Activated CD4-positive, CD25-positive, alpha-beta regulatory T cell treated with anti-CD3 and anti-CD28 coated beads, Interleukin-2, amount 50 U/mL, for 16 hours (primary cell): ENCODE measurements at regions not wholly inside any gene's neighbourhood (a gene's known extent, or its start where the extent isn't known, plus 50 kb on each side); places are given as distances from the start of the nearest gene placed in this dataset.

ENCODE experiments used
- DNase-seq: peaks from one replicate; pipeline ENCODE4 v3.0.0-alpha.2; 2020; ENCODE audit warnings: low read depth, low spot score

DNA sequence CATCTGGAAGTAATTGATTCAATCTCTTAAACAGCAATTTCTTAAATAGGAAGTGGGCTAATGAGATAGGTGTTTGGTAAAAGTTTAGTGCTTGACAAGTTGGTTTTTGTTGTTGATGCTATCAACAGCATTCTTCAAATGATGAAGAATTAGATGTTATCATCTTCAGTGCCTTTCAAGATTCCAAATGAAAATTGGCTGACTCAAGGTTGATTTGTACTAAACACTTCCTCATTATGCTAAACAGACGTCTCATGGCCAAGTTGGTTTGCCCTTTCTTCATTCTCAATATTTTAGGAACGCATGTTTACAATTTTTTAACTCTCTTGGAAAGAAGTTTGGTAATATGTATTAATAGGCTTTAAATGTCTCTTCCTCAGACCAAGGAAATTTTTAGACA lies 86.0 kb downstream of the MID1IP1 start:
- DNase-seq, result no peak

GRCh38 chrX:38890326-38890725 lies 89.1 kb downstream of the MID1IP1 start:
- no peak for DNase-seq

GRCh38 chrX:38890963-38891362 lies 89.7 kb downstream of the MID1IP1 start:
- DNase-seq, result no peak

GRCh38 chrX:38891641-38892413 lies 90.6 kb downstream of the MID1IP1 start:
- DNase-seq, result no peak

DNA sequence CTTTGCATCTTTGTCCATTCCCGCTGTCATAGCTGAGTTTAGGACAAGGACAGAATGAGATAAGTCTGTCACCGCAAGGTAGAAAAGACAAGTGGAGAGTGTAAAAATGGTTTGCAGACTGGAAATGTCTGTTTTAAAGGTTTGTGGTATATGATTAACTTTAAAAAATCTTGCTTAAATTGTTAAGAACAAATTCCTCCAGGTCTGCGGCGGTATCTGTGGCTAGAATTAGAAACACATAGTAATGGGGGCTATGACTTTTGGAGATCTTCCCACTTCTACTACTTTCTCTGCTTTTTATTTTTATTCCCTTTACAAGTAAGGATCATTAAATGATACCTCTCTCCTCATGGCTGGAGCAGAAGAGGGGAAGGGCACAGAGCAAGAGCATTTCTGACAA lies 92.2 kb downstream of the MID1IP1 start:
- DNase-seq, result no peak

- DNase-seq, result no peak
These were observed 94.5 kb downstream of the MID1IP1 start for GRCh38 chrX:38895775-38896174.

DNA sequence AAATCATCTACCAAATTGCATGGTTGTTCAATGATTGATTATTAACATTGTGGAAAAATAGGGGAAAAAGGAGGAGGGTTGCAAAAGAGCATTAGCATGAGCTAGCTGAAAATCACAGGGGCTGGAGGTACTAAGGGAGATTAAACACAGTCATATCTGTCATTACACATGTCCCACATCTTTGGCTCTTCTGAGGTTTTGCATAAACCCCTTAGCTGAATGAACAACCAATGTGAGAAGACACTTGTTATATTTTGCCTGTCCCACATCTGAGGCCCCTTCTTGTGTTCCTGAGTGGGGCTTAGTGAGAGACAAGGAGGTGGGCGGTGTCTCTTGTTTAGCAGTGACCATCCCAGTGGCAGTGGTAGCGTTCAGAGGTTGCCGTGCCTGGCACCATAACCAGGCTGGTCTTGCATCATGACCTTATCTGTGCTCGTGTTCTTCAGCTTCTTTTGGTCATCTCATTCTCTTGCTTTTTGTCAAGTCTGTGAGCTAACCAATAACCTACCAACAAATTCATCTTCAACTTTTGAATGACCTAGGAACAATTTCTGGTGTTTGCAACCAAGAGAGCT lies 95.6 kb downstream of the MID1IP1 start:
- DNase-seq, result no peak

GRCh38 chrX:38898261-38898660 lies 97.0 kb downstream of the MID1IP1 start:
- no peak for DNase-seq

- no peak for DNase-seq
These were observed 98.4 kb downstream of the MID1IP1 start for GRCh38 chrX:38899650-38900049.

DNA sequence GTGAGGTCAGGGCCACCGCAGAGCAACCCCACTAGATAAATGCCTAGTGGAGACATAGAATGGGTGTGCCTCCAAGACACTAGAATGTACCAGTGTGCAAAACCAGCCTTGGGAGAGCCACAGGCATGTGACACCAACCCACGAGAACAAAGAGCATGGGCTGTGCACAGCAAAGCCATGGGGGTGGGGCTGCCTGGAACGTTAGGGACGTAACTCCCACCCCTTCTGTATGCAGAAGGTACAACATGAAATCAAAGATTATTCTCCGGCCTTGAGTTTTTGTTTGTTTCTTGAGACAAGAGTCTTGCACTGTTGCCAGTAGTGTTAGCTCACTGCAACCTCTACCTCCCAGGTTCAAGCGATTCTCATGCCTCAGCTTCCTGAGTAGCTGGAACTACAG lies 99.5 kb downstream of the MID1IP1 start:
- DNase-seq, result no peak

DNA sequence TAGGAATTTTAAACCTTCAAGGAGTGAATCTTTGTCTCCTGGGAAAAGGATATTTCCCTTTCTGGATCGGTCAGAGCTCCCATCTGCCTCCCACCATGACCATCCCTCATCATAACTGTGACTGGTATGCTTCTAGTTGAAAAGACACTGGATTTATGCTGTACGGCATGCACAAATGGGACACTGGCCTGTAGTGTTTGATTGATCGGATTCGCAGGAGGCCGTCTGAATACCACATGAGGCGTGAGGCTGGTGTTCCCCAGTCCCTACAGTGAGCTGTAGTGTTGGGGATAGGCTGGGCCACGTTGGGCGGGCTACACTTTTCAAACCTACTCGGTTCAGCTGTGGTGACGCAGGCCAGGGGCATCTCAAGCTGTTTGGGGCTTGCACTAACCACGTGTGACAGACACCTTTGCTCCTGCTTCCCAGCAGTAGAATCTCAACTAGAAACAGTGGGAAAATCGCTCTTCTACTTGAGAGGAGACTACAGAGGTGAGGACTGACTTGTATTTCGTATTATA lies 101.8 kb downstream of the MID1IP1 start:
- no peak for DNase-seq

- no peak for DNase-seq
These were observed 115.5 kb downstream of the MID1IP1 start for GRCh38 chrX:38916801-38917200.

DNA sequence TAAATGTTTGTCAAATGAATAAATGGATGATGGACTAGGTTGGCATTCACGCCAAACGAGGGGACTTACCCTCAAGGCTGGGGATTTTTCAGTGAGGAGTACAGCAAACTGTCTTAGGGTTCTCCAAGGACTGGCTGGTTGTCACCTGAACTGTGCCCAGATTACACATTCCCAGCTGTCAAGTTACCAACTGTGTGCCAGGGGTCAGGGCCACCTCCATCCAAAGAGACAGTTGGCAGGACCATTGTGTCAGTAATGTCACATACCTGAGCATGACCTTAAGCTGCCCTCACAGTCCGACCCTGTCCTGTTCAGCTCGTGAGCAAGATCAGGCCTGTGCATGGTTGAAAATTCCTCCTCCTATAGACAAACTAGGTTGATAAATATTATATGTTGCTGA lies 116.7 kb downstream of the MID1IP1 start:
- DNase-seq, result no peak

DNA sequence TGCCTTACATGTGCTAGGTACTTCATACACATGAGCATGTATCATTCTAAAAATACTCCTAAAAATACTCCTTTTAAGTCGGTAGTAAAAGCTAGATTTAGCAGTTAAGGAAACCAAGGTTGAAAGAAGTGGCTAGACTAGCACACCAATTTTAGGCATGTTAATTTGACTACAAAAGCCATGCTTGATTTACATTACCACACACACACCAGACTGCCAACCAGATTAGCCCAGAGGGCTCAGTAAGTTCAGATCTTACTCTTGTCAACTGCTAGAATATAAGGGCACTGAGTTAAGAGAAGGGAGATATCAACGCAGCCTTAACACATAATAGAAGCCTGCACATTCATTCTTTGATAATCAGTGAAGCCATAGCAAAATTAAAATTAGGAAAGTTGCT lies 117.9 kb downstream of the MID1IP1 start:
- DNase-seq, result no peak

DNA sequence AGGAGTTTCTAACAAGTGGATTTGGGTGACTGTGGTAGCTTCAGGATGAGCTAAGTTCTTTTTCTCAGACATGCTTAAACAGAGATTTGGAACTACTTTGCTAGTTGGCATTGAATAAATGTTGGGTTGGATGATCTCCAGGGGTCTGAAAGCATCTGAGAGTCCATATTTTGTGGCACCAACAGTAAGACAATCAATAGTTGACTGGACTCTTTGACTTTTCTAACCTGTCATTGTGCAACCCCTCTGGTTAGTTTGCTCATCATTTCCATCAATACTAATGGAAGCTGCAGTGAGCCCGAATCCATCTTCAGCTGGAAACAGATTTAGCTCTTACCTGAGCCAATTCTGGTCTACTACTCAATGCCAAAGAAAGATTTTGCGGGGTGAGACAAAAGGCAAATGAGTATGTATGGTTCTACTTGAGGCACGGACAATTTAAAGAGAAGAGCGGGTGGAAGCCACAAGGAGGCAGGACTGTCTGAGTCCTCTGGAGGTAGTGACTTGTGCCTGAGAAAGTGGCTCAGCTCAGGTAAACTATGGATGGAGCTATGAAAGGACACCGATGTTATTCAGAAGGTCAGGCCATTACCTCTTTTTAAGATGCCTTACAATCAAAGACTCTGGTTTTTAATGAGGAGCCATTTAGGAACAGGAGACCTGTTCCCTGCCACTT lies 118.7 kb downstream of the MID1IP1 start:
- DNase-seq, result no peak

DNA sequence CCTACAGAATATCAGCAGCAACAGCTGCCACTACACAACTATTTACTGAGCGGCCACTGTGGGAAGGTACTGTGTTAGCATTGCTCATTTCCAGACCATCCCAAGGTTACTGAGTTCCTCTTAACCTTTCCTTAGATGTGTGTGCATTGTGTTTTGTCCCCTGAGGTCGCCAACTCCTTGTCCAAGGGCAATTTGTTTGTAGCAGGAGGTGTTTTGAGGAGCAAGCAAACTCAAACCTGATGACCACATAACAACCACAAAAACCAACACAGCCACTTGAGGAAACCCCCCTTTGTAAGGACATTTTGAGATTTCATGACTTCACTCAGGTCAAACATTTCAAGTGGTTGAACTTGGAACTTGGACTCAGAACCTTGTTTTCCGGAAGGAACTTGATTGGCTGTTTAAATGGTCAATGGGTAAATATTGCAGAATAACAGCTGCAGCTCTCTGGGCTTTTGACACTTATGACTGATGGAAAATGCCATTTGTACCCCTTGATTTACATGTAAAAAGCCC lies 122.3 kb downstream of the MID1IP1 start:
- no peak for DNase-seq

GRCh38 chrX:38927592-38927991 lies 126.3 kb downstream of the MID1IP1 start:
- DNase-seq, result no peak

DNA sequence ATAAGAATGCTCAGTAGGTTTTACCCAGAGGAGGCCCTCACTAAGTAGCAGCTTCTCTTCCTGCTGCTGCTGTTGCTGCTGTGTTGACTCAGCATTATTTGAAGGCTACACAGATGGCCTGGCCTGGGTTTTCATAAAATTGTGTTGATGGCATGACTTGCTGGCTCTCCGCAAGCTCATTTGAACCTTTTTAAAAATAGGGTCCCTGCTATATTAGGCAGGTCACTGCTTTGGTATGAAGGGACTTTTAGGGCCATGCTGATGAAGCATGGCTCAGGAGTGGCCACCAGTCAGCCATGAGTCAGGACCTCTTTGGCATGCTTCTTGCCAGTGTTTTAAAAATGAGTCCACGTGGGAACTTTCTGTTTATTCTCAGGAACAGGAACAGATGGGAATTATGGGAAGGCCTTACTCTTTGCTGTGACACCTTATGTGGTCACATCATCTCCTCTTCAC lies 128.7 kb downstream of the MID1IP1 start:
- no peak for DNase-seq

- DNase-seq, result no peak
These were observed 129.2 kb downstream of the MID1IP1 start for GRCh38 chrX:38930474-38930873.

DNA sequence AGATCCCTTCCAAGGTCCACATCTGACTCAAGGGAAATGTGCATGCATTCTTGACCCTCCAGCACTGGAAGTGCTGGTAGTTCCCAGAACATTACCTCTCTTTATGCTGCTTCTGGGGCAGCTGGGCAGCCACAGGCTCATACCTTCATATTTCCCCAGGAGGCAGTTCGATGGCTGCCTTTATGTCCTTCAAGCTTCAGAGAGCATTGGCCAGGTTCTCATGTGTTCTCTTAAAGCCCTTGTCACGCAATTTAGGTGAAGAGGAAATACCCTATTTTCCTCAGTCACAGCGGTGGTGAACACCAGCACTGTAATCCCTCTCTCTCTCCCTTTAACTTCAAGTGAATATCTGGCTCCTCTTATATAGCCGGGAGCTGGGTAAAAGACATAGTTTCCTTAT lies 134.3 kb downstream of the MID1IP1 start:
- DNase-seq, result no peak

DNA sequence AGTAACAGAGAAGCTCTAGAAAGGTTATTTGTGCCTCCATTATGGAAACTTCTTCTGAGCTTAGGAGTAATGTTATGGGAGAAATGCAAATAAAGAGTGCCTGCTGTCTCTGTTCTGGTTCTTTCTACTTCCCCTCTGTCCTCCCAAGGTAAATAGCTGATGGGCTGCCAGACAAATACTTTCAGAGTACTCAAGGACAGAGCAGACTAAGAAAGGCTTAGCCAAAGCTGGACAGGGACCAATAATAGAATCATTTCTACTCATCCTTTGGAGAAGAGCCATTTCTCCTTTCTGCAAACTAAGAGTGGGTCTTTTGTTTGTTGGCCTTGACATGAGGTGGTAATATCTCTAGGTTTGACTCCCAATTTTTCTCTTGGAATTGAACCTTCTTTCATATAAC lies 136.1 kb downstream of the MID1IP1 start:
- DNase-seq, result no peak

GRCh38 chrX:38937926-38938325 lies 136.7 kb downstream of the MID1IP1 start:
- DNase-seq, result no peak
